ENCODE measurements at regions not wholly inside any gene's neighbourhood (a gene's known extent, or its start where the extent isn't known, plus 50 kb on each side); places are given as distances from the start of the nearest gene placed in this dataset.
"Not testable (repeated sequence)": the region's sequence is repeated elsewhere in the genome, so short reads cannot be mapped to it uniquely, and the experiment has no call there.

DNA sequence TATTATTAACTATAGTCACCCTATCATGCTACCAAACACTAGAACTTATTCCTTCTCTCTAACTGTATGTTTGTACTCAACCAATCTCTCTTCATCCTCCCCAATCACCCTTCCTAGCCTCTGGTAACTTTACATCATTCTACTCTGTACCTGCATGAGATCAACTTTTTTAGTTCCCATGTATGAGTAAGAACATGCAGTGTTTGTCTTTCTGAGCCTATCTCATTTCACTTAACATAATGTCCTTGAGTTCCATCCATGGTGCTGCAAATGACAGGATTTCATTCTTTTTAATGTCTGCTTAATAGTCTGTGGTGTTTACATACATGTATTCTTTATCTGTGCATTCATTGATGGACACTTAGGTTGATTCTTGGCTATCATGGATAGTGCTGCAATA, 108.9 kb upstream of the RFX8 start:
- no peak for DNase-seq (ENCODE audit: low read depth)
- TF ChIP-seq, protein P1, sequence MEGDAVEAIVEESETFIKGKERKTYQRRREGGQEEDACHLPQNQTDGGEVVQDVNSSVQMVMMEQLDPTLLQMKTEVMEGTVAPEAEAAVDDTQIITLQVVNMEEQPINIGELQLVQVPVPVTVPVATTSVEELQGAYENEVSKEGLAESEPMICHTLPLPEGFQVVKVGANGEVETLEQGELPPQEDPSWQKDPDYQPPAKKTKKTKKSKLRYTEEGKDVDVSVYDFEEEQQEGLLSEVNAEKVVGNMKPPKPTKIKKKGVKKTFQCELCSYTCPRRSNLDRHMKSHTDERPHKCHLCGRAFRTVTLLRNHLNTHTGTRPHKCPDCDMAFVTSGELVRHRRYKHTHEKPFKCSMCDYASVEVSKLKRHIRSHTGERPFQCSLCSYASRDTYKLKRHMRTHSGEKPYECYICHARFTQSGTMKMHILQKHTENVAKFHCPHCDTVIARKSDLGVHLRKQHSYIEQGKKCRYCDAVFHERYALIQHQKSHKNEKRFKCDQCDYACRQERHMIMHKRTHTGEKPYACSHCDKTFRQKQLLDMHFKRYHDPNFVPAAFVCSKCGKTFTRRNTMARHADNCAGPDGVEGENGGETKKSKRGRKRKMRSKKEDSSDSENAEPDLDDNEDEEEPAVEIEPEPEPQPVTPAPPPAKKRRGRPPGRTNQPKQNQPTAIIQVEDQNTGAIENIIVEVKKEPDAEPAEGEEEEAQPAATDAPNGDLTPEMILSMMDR (IDR thresholded peaks at IDR 0.05; ENCODE audit: control insufficient read depth, insufficient read depth, low read depth, low read length, missing control alignments): no peak
- no peak overlapping the region for H3K4me3 ChIP-seq (ENCODE audit: control insufficient read depth, low read depth, low read length)

DNA sequence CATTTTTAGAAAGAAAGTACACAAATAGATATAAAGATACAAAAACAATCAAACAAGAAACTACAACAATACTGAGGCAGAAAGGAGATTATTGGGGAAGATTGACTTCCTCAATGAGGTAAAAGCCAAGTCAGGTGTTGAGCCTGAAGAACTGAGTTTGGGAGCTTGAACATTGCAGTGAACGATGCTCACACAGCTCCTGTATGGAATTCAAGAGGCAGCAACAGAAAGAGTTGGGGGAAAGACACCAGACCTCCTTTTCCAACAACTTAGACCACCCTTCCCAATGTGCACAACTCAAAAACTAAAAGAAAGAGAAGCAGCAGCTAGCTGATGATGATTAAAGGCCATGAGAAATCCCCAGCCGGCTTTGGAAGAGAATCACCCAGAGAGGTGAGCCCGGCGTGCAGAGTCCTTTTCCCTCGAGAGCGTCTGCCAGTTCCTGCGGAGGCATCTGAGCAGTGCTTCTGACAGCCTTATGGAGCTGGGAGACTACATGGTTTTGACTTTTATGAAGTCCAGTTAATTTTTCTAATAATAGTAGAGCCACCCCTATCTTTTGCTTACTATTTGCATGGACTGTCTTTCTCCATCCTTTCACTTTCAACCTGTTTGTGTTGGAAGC, 106.9 kb upstream of the RFX8 start:
- no peak overlapping the region for H3K4me3 ChIP-seq (ENCODE audit: control insufficient read depth, low read depth, low read length)
- no peak for DNase-seq (ENCODE audit: low read depth)
- TF ChIP-seq, protein P1 (IDR thresholded peaks at IDR 0.05; ENCODE audit: control insufficient read depth, insufficient read depth, low read depth, low read length, missing control alignments): no peak

DNA sequence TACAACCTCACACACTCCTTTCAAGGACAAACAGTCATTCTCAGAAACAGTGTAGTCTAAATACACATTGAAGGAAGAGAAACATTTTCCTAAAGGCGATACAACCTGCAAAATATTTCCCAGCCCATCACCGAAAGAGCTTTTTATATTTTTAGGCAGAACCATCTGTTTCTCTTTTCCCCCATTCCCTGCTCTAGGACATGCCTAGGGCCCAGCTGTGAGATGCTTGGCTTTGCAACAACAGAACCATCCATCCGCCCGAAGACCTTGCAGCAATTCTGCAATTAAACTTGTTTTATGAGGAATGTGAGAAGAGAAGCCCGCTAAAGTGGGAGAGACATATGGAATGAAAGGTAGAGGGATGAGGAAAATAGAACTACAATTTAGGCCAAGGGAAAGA, 105.6 kb upstream of the RFX8 start:
- H3K4me3 ChIP-seq (ENCODE audit: control insufficient read depth, low read depth, low read length): no peak overlapping the region
- TF ChIP-seq, protein P1 (IDR thresholded peaks at IDR 0.05; ENCODE audit: control insufficient read depth, insufficient read depth, low read depth, low read length, missing control alignments): no peak
- DNase-seq (ENCODE audit: low read depth): no peak

DNA sequence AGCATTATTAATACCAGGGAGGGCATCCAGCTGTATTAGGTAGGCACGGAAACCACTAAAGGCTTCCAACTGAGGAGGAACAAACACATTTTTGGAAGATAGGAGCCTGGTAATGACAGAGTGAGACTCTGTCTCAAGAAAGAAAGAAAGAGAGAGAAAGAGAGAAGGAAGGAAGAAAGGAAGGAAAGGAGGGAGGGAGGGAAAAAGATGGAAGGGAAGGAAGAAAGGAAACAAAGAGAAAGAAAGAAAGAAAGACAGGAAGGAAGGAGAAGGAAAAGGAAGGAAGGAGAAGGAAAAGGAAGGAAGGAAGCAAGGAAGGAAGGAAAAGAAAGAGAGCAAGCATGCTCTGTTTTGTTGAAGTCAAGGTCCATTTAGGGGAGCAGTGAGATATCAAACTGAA, 103.8 kb upstream of the RFX8 start:
- TF ChIP-seq, protein P1 (IDR thresholded peaks at IDR 0.05; ENCODE audit: control insufficient read depth, insufficient read depth, low read depth, low read length, missing control alignments): no peak
- no peak for DNase-seq (ENCODE audit: low read depth)

DNA sequence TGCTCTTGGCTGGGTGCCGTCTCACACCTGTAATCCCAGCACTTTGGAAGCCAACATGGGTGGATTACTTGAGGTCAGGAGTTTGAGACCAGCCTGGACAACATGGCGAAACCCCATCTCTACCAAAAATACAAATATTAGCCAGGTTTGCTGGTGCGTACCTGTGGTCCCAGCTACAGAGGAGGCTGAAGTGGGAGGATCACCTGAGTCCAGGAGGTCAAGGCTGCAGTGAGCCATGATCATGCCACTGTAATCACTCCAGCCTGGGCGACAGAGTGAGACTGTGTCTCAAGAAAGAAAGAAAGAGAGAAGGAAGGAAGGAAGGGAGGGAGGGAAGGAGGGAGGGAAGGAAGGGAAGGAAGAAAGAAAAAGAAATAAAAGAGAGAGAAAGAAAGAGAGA, 103.2 kb upstream of the RFX8 start:
- not testable (repeated sequence) for DNase-seq (ENCODE audit: low read depth); H3K4me3 ChIP-seq (ENCODE audit: control insufficient read depth, low read depth, low read length)

More for the DNA sequence above, 103.8 kb upstream of the RFX8 start:
- no peak overlapping the region for H3K4me3 ChIP-seq (ENCODE audit: control insufficient read depth, low read depth, low read length)

DNA sequence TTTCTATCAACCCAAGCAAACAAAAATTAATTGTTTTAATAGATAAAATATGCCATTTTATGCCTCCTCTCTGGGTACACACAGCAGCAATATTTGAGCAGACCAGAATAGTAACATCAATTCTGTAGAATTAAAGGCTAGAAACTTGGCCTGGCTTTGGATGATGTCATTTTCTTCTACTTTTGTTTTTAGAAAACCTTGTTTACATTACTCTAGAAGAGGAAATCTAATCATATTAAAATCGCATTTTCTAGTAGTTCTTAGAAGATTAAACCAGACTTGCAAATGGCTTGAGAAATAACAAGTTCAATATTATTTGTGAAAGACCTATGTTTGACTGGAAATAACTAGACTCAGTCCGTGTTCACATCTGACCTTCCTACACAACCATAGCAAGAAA, 102.3 kb upstream of the RFX8 start:
- TF ChIP-seq, protein P1 (IDR thresholded peaks at IDR 0.05; ENCODE audit: control insufficient read depth, insufficient read depth, low read depth, low read length, missing control alignments): no peak
- DNase-seq (ENCODE audit: low read depth): no peak
- no peak overlapping the region for H3K4me3 ChIP-seq (ENCODE audit: control insufficient read depth, low read depth, low read length)

DNA sequence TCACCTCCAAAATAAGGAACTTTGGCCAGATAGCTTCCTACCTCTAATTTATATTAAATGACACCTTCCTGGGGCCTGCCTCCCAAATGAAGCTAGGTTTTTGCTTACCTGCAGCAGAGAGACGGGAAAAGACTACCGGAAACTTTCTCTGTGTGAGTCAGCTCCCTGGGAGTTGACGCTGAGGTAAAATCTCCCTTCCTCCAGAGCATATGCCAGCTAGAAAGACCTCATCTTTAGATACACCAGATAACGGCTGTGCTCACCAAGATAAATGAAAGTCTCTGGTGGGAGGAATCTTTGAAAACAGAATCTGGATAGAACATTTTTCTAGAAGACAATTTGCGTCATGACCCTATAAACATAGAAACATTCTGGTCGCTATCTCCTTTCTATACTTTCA, 99.7 kb upstream of the RFX8 start:
- no peak overlapping the region for H3K4me3 ChIP-seq (ENCODE audit: control insufficient read depth, low read depth, low read length)
- no peak for DNase-seq (ENCODE audit: low read depth)
- TF ChIP-seq, protein P1 (IDR thresholded peaks at IDR 0.05; ENCODE audit: control insufficient read depth, insufficient read depth, low read depth, low read length, missing control alignments): no peak
